GM18508 (cell line): ENCODE measurements at regions not wholly inside any gene's neighbourhood (a gene's known extent, or its start where the extent isn't known, plus 50 kb on each side); places are given as distances from the start of the nearest gene placed in this dataset.

ENCODE experiments used
- ATAC-seq: cut with Tn5 transposase; IDR thresholded peaks from one replicate; pipeline ENCODE4 v1.9.1; 2021; ENCODE audit warnings: moderate number of reproducible peaks; ENCODE audit not compliant: insufficient read depth, unreplicated experiment

GRCh38 chr2:12649602-12650400 is 66.9 kb upstream of the TRIB2 start:
- no peak for ATAC-seq

- ATAC-seq: no peak
These were observed 65.1 kb upstream of the TRIB2 start for GRCh38 chr2:12651641-12652040.

- no peak for ATAC-seq
These were observed 64.0 kb upstream of the TRIB2 start for GRCh38 chr2:12652723-12653122.

- no peak for ATAC-seq
These were observed 59.2 kb upstream of the TRIB2 start for GRCh38 chr2:12657560-12657959.

- ATAC-seq: no peak
These were observed 58.3 kb upstream of the TRIB2 start for GRCh38 chr2:12658310-12658945.

GRCh38 chr2:12661489-12661888 is 55.2 kb upstream of the TRIB2 start:
- ATAC-seq: no peak

- no peak for ATAC-seq
These were observed 53.3 kb upstream of the TRIB2 start for GRCh38 chr2:12663306-12664037.

GRCh38 chr2:12665334-12665733 is 51.4 kb upstream of the TRIB2 start:
- ATAC-seq: no peak

- ATAC-seq: no peak
These were observed 50.3 kb upstream of the TRIB2 start for GRCh38 chr2:12666445-12666844.
